Stomach (tissue), 4 donors: ENCODE measurements at regions not wholly inside any gene's neighbourhood (a gene's known extent, or its start where the extent isn't known, plus 50 kb on each side); places are given as distances from the start of the nearest gene placed in this dataset.

Source experiments
- POLR2A ChIP-seq, 4 donors: fragments of 450-650 bp; IDR thresholded peaks; one replicate each; pipeline ENCODE4 v1.6.1; 2016; ENCODE audit warnings: antibody characterized with exemption in 4 of 4, control low read depth in 2 of 4, mild to moderate bottlenecking in 1 of 4, moderate library complexity in 1 of 4
- TF ChIP-seq, protein P1 (sequence below), 7 experiments: fragments of 450-650 bp in 4 of 7; fragments of 200-600 bp in 3 of 7; sonication (generic) in 3 of 7; IDR thresholded peaks; one replicate each; pipeline ENCODE4 v1.5.1; 2016 to 2019; ENCODE audit warnings: antibody characterized with exemption in 7 of 7, control low read depth in 2 of 7, mild to moderate bottlenecking in 1 of 7

DNA sequence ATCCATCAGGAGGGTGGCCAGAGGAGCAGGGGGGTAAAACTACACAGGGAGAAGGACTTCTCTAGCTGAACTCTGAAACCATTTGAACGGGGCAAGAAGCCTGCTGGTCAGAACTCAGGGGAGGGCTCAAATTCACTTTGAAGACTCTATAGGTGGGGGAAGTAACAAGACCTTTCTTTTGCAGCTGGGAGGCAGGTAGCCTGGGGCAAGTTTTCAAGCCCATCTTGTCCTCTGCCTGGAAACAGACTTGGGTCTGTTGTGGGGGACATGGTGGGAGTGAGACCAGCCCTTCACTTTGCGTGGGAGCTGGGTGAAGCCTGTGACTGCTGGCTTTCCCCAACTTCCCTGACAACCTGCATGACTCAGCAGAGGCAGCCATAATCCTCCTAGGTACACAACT is 312.3 kb downstream of the SPRY1 start:
- TF ChIP-seq POLR2A (IDR thresholded peaks at IDR 0.05) = no peak
- TF ChIP-seq, protein P1, sequence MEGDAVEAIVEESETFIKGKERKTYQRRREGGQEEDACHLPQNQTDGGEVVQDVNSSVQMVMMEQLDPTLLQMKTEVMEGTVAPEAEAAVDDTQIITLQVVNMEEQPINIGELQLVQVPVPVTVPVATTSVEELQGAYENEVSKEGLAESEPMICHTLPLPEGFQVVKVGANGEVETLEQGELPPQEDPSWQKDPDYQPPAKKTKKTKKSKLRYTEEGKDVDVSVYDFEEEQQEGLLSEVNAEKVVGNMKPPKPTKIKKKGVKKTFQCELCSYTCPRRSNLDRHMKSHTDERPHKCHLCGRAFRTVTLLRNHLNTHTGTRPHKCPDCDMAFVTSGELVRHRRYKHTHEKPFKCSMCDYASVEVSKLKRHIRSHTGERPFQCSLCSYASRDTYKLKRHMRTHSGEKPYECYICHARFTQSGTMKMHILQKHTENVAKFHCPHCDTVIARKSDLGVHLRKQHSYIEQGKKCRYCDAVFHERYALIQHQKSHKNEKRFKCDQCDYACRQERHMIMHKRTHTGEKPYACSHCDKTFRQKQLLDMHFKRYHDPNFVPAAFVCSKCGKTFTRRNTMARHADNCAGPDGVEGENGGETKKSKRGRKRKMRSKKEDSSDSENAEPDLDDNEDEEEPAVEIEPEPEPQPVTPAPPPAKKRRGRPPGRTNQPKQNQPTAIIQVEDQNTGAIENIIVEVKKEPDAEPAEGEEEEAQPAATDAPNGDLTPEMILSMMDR (IDR thresholded peaks at IDR 0.05) = no peak
